ENCODE measurements at regions not wholly inside any gene's neighbourhood (a gene's known extent, or its start where the extent isn't known, plus 50 kb on each side); places are given as distances from the start of the nearest gene placed in this dataset.

GRCh38 chr12:91863702-91864101 is 281.9 kb downstream of the BTG1 start:
- TF ChIP-seq CTCF (conservative IDR thresholded peaks at IDR 0.05; ENCODE audit: low read length) (no peak), EZH2phosphoT487 (IDR thresholded peaks at IDR 0.05; ENCODE audit: borderline replicate concordance, low read depth, low read length) (no peak)
